Heart right ventricle (tissue), 16 donors: ENCODE measurements at regions not wholly inside any gene's neighbourhood (a gene's known extent, or its start where the extent isn't known, plus 50 kb on each side); places are given as distances from the start of the nearest gene placed in this dataset.

ENCODE experiments used
- ATAC-seq, 8 donors: fragments of 200-7000 bp; cut with Tn5 transposase; one replicate each; pipeline ENCODE4 v1.9.1; 2020; ENCODE audit warnings: mild to moderate bottlenecking in 8 of 8, moderate library complexity in 8 of 8, moderate number of reproducible peaks in 1 of 8
- DNase-seq, 2 donors: peaks; one replicate each; pipeline ENCODE4 v3.0.0-alpha.2; 2020
- H3K27ac ChIP-seq, 10 donors: fragments of 200-600 bp; sonication (generic) in 2 of 10; one replicate each; pipeline versions ENCODE4 v1.5.0 to v1.8.0; 2020 to 2022; ENCODE audit warnings: mild to moderate bottlenecking in 3 of 10
- H3K27me3 ChIP-seq, 7 donors: fragments of 200-600 bp; one replicate each; pipeline ENCODE4 v1.8.0; 2021 to 2022; ENCODE audit warnings: mild to moderate bottlenecking in 2 of 7
- H3K36me3 ChIP-seq, 9 donors: fragments of 200-600 bp; sonication (generic) in 1 of 9; one replicate each; pipeline versions ENCODE4 v1.5.0 to v1.8.0; 2020 to 2022; ENCODE audit warnings: mild to moderate bottlenecking in 2 of 9
- H3K4me1 ChIP-seq, 9 donors: fragments of 200-600 bp; sonication (generic) in 1 of 9; one replicate each; pipeline versions ENCODE4 v1.5.0 to v1.8.0; 2020 to 2022; ENCODE audit warnings: mild to moderate bottlenecking in 4 of 9
- H3K4me3 ChIP-seq, 10 donors: fragments of 200-600 bp; sonication (generic) in 2 of 10; one replicate each; pipeline versions ENCODE4 v1.5.0 to v1.8.0; 2020 to 2022; ENCODE audit warnings: mild to moderate bottlenecking in 7 of 10, moderate library complexity in 2 of 10
- H3K9me3 ChIP-seq, 11 donors: fragments of 200-600 bp in 10 of 11; sonication (generic) in 2 of 11; one replicate each; pipeline versions ENCODE4 v1.5.0 to v1.8.0; 2013 to 2022; ENCODE audit warnings: mild to moderate bottlenecking in 2 of 11, control low read depth in 1 of 11, moderate library complexity in 1 of 11
- WGBS, 2 donors: extraction: QIAGEN DNeasy Blood & Tissue Kit; methylation state at CpG; one replicate each; pipeline ENCODE4 v1.1.7; 2013; ENCODE audit warnings: inconsistent platforms in 1 of 2; 5-methylcytosine and 5-hydroxymethylcytosine counted together
- intact Hi-C, 10 donors: fragments of 100-400 bp; cut with DNase I; formaldehyde crosslinking; loops; one replicate each; pipeline versions ENCODE4 v1.11.1 to v1.14.2; 2022
- TF ChIP-seq, protein P1 (sequence below), 9 donors: fragments of 200-600 bp; sonication (generic) in 2 of 9; IDR thresholded peaks; one replicate each; pipeline versions ENCODE4 v1.5.0 to v1.8.0; 2021 to 2022; ENCODE audit warnings: antibody characterized with exemption in 9 of 9, mild to moderate bottlenecking in 5 of 9, moderate library complexity in 1 of 9
- donor health status: Arrhythmogenic right ventricular cardiomyopathy.
- donor health status: ischemic (EF 13 %, LVEDD 7.1; RV severe dilation, severe dysfunction).
- donor health status: healthy with polysubstance abuse.
- donor health status: DM: no; HTN: yes; CAD: no.
- donor health status: DM: no; HTN: no; CAD: no.
- donor health status: ischemic (EF 25% LVEDD 6.9; RV normal size, moderate dysfunction).
- donor health status: ischemic (EF 25% LVEDD 5.7; RV mildly dilated, moderate dysfunction).
- donor health status: healthy.
- donor health status: DM: yes; HTN: yes; CAD: no.
- donor health status: Ischemic cardiomyopathy.
- donor health status: ischemic (EF 35%, LVEDD 5.7; RV mildly dilated, moderate dysfunction).
- donor health status: nonischemic (EF 11% LVEDD 7.7; RV severe dilation, severe dysfunction).
- donor health status: DM: yes; HTN: yes; CAD: no.
- donor health status: PGD.
- donor health status: ischemic (EF 29% LVEDD 5.4; RV normal size, mild dysfunction).
- donor health status: nonischemic (EF 23%, LVEDD 6.1; RV moderate dilation, normal function).

DNA sequence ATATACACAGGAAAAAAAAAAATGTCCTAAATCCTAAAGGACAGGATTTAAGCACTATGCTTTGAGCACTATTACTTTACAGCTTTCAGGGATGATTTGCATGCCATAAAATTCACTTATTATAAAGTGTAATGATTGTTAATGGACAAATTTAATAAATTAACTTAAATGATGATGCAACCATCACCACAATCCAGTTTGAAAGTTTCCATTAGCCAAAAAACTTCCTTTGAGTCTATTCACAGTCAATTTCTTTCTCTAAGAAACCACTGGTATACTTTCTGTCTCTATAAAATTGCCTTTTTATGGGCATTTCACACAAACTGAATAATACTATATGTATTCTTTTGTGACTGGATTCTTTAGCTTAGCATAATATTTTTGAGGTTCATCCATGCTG is 111.1 kb upstream of the RIOK3 start:
- intact Hi-C loops: no loop called here
- H3K27me3 ChIP-seq: no peaks in the 10 kb centered on the region

DNA sequence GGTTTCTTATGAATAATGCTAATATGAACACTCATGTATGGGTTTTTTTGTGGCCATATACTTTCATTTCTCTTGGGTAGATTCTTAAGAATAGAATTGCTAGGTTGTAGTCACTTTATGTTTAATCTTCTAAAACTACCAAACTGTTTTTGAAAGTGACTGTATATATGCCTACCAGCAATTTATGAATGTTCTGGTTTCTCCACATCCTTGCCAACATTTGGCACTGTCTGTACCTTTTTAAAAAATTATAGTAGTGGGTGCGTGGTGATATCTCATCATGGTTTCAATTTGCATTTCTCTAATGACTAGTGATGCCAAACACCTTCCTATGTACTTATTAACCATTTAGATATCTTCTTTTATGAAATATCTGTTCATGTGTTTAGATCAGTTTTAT is 110.6 kb upstream of the RIOK3 start:
- DNase-seq (no peak), ATAC-seq (no peak)
- intact Hi-C loops: no loop called here
- TF ChIP-seq, protein P1, sequence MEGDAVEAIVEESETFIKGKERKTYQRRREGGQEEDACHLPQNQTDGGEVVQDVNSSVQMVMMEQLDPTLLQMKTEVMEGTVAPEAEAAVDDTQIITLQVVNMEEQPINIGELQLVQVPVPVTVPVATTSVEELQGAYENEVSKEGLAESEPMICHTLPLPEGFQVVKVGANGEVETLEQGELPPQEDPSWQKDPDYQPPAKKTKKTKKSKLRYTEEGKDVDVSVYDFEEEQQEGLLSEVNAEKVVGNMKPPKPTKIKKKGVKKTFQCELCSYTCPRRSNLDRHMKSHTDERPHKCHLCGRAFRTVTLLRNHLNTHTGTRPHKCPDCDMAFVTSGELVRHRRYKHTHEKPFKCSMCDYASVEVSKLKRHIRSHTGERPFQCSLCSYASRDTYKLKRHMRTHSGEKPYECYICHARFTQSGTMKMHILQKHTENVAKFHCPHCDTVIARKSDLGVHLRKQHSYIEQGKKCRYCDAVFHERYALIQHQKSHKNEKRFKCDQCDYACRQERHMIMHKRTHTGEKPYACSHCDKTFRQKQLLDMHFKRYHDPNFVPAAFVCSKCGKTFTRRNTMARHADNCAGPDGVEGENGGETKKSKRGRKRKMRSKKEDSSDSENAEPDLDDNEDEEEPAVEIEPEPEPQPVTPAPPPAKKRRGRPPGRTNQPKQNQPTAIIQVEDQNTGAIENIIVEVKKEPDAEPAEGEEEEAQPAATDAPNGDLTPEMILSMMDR (IDR thresholded peaks at IDR 0.05): no peak
- Histone ChIP-seq H3K9me3 (no peaks in the 10 kb centered on the region), H3K36me3 (peaks cover 0 to 6% (median 0%) of the 10 kb centered on the region in 9 donors), H3K27ac (no peak overlapping the region), H3K4me3 (no peak overlapping the region), H3K4me1 (peaks cover 0 to 8% (median 0%) of the 10 kb centered on the region in 9 donors), H3K27me3 (no peaks in the 10 kb centered on the region)
- 78 to 100% methylated on average over 1 of the region's 1 CpG for WGBS, 2 donors

More for the DNA sequence above, 111.1 kb upstream of the RIOK3 start:
- Histone ChIP-seq H3K9me3 (no peaks in the 10 kb centered on the region), H3K4me1 (peaks cover 0 to 8% (median 0%) of the 10 kb centered on the region in 9 donors), H3K4me3 (no peak overlapping the region), H3K27ac (no peak overlapping the region), H3K36me3 (peaks cover 0 to 6% (median 0%) of the 10 kb centered on the region in 9 donors)
- ATAC-seq (no peak), DNase-seq (no peak)
- TF ChIP-seq, protein P1 (IDR thresholded peaks at IDR 0.05): no peak

DNA sequence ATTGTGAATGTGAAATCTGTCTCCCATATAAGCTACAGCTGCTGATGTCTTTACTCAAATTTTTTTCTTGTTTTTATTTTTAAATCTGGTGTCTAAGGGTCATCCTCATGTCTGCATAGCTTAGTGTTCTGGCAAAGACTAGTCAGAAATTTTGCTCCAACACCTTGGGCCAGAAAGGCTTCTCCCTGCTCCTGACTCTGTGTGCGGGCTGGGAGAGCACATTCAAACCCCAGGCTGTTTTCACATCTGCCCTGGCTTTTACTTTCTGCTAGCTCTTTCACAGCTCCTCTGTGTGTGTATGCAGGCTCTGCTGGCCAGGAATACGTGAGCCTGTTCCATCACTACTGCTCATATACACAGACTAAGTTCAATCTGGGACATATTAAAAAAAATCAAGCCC is 102.9 kb upstream of the RIOK3 start:
- 80 to 90% methylated on average over 2 of the region's 2 CpGs for WGBS, 2 donors
- TF ChIP-seq, protein P1 (IDR thresholded peaks at IDR 0.05): no peak

DNA sequence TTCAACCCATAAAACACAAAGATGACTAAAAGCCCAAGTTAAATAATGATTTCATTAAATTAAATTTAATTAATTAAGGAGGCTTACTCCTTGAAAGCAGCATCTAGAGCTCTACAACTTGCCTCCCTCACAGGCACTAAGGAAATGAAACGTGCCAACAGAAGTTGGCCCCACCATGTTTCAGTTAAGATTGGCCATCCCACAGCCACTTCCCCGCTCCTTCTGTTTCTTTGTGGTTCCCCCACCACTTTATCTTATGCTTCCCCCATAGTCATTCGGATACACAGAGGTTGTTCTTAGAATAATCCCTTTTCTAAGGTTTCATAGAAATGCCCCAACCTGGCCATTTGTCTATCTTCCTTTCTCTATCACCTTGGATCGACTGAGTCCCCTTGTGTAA is 101.6 kb upstream of the RIOK3 start:
- no peak overlapping the region for H3K27ac ChIP-seq
- H3K9me3 ChIP-seq: peaks cover 0 to 12% (median 0%) of the 10 kb centered on the region in 11 donors
- no peak overlapping the region for H3K4me3 ChIP-seq
- ATAC-seq: no peak
- peaks cover 0 to 36% (median 0%) of the 10 kb centered on the region in 9 donors for H3K36me3 ChIP-seq
- no peak for DNase-seq
- intact Hi-C loops: loop anchor here in 7 of 10 donors (10.0 kb wide), 5 partner anchors 77 to 327 kb away; partner anchors contain the start of gene CABLES1 (in 1 of the 7)
- H3K27me3 ChIP-seq: no peaks in the 10 kb centered on the region
- TF ChIP-seq, protein P1 (IDR thresholded peaks at IDR 0.05): no peak
- 94 to 95% methylated on average over 4 of the region's 4 CpGs for WGBS, 2 donors
- peaks cover 0 to 11% (median 4%) of the 10 kb centered on the region in 9 donors for H3K4me1 ChIP-seq

More for the DNA sequence above, 102.9 kb upstream of the RIOK3 start:
- no peak for DNase-seq
- no peaks in the 10 kb centered on the region for H3K27me3 ChIP-seq
- intact Hi-C loops: loop anchor here in 7 of 10 donors (10.0 kb wide), 5 partner anchors 75 to 325 kb away; partner anchors contain the start of gene CABLES1 (in 1 of the 7)
- no peak overlapping the region for H3K4me3 ChIP-seq
- H3K27ac ChIP-seq: no peak overlapping the region
- no peaks in the 10 kb centered on the region for H3K4me1 ChIP-seq
- peaks cover 0 to 36% (median 0%) of the 10 kb centered on the region in 9 donors for H3K36me3 ChIP-seq
- ATAC-seq: peak in 1 of 8 donors; percentile 14
- peaks cover 0 to 12% (median 0%) of the 10 kb centered on the region in 11 donors for H3K9me3 ChIP-seq
